GM18870 (cell line): ENCODE measurements at regions not wholly inside any gene's neighbourhood (a gene's known extent, or its start where the extent isn't known, plus 50 kb on each side); places are given as distances from the start of the nearest gene placed in this dataset.

Source experiments
- ATAC-seq: cut with Tn5 transposase; IDR thresholded peaks from one replicate; pipeline ENCODE4 v1.9.1; 2021; ENCODE audit warnings: moderate library complexity; ENCODE audit not compliant: unreplicated experiment

- no peak for ATAC-seq
Observed at GRCh38 chr18:10300739-10301138, 153.7 kb upstream of the APCDD1 start.

- ATAC-seq, result no peak
Observed at GRCh38 chr18:10301831-10302483, 152.5 kb upstream of the APCDD1 start.

- no peak for ATAC-seq
Observed at GRCh38 chr18:10303171-10303570, 151.3 kb upstream of the APCDD1 start.

GRCh38 chr18:10304853-10305252, 149.6 kb upstream of the APCDD1 start:
- ATAC-seq, result no peak

- ATAC-seq, result no peak
Observed at GRCh38 chr18:10306779-10307178, 147.7 kb upstream of the APCDD1 start.

GRCh38 chr18:10308154-10308553, 146.3 kb upstream of the APCDD1 start:
- no peak for ATAC-seq

- ATAC-seq, result no peak
Observed at GRCh38 chr18:10310626-10311025, 143.8 kb upstream of the APCDD1 start.

GRCh38 chr18:10312326-10313015, 142.0 kb upstream of the APCDD1 start:
- no peak for ATAC-seq

GRCh38 chr18:10313016-10313342, 141.5 kb upstream of the APCDD1 start:
- ATAC-seq, result no peak

GRCh38 chr18:10314066-10314465, 140.4 kb upstream of the APCDD1 start:
- ATAC-seq, result no peak

GRCh38 chr18:10315522-10315921, 138.9 kb upstream of the APCDD1 start:
- ATAC-seq, result no peak

GRCh38 chr18:10316778-10317177, 137.7 kb upstream of the APCDD1 start:
- ATAC-seq, result no peak

- ATAC-seq, result no peak
Observed at GRCh38 chr18:10317864-10318690, 136.4 kb upstream of the APCDD1 start.

GRCh38 chr18:10318691-10318970, 135.8 kb upstream of the APCDD1 start:
- no peak for ATAC-seq

- ATAC-seq, result no peak
Observed at GRCh38 chr18:10319026-10319425, 135.4 kb upstream of the APCDD1 start.

- ATAC-seq, result no peak
Observed at GRCh38 chr18:10319914-10320600, 134.4 kb upstream of the APCDD1 start.

- ATAC-seq, result no peak
Observed at GRCh38 chr18:10320791-10321190, 133.6 kb upstream of the APCDD1 start.

GRCh38 chr18:10321576-10321975, 132.9 kb upstream of the APCDD1 start:
- no peak for ATAC-seq

- ATAC-seq, result no peak
Observed at GRCh38 chr18:10322004-10322403, 132.4 kb upstream of the APCDD1 start.

GRCh38 chr18:10322435-10322834, 132.0 kb upstream of the APCDD1 start:
- no peak for ATAC-seq

- ATAC-seq, result no peak
Observed at GRCh38 chr18:10329101-10329500, 125.3 kb upstream of the APCDD1 start.

- no peak for ATAC-seq
Observed at GRCh38 chr18:10330428-10330827, 124.0 kb upstream of the APCDD1 start.
